ENCODE measurements at regions not wholly inside any gene's neighbourhood (a gene's known extent, or its start where the extent isn't known, plus 50 kb on each side); places are given as distances from the start of the nearest gene placed in this dataset.

GRCh38 chr2:8582191-8582590 is 99.7 kb upstream of the ID2 start:
- Histone ChIP-seq H3K4me2 (ENCODE audit: low read length) (no peak overlapping the region), H4K20me1 (ENCODE audit: insufficient read depth) (no peaks in the 10 kb centered on the region), H2AFZ (ENCODE audit: low read depth, low read length, poor library complexity, severe bottlenecking) (no peak overlapping the region), H3K79me2 (ENCODE audit: insufficient read depth, low read length) (no peaks in the 10 kb centered on the region), H3K4me1 (ENCODE audit: control insufficient read depth in 1 of 2, insufficient read depth in 2 of 2, low read length in 2 of 2) (peaks cover 15 to 44% of the 10 kb centered on the region in 2 experiments), H3K36me3 (ENCODE audit: control insufficient read depth in 1 of 2, insufficient read depth in 2 of 2, low read length in 2 of 2) (no peaks in the 10 kb centered on the region), H3K4me3 (replicated peaks in 1 of 2; ENCODE audit: low read depth in 1 of 2, low read length in 2 of 2) (no peak overlapping the region), H3K9me3 (ENCODE audit: control insufficient read depth in 1 of 2, insufficient read depth in 1 of 2, low read depth in 1 of 2, low read length in 2 of 2) (no peaks in the 10 kb centered on the region), H3K27ac (ENCODE audit: low read depth, low read length) (no peak overlapping the region; the same call in 1 of the 2 replicates), H3K9ac (ENCODE audit: low read length) (no peak overlapping the region), H3K9me2 (ENCODE audit: insufficient read depth) (no peaks in the 10 kb centered on the region), H3K27me3 (ENCODE audit: insufficient read depth, low read length) (no peaks in the 10 kb centered on the region)
- POLR2A ChIA-PET = no interaction called here
- TF ChIP-seq, protein P1, sequence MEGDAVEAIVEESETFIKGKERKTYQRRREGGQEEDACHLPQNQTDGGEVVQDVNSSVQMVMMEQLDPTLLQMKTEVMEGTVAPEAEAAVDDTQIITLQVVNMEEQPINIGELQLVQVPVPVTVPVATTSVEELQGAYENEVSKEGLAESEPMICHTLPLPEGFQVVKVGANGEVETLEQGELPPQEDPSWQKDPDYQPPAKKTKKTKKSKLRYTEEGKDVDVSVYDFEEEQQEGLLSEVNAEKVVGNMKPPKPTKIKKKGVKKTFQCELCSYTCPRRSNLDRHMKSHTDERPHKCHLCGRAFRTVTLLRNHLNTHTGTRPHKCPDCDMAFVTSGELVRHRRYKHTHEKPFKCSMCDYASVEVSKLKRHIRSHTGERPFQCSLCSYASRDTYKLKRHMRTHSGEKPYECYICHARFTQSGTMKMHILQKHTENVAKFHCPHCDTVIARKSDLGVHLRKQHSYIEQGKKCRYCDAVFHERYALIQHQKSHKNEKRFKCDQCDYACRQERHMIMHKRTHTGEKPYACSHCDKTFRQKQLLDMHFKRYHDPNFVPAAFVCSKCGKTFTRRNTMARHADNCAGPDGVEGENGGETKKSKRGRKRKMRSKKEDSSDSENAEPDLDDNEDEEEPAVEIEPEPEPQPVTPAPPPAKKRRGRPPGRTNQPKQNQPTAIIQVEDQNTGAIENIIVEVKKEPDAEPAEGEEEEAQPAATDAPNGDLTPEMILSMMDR (IDR thresholded peaks at IDR 0.05 in 2 of 3, conservative IDR thresholded peaks at IDR 0.05 in 1 of 3; ENCODE audit: borderline replicate concordance in 1 of 3, insufficient read depth in 1 of 3, low read depth in 2 of 3, low read length in 2 of 3) = no peak
- TF ChIP-seq ZFX (IDR thresholded peaks at IDR 0.05) (no peak), POLR2AphosphoS5 (IDR thresholded peaks at IDR 0.05; ENCODE audit: low read depth, low read length) (no peak), JUND (IDR thresholded peaks at IDR 0.05) (no peak), EZH2phosphoT487 (IDR thresholded peaks at IDR 0.05; ENCODE audit: borderline replicate concordance) (no peak), ZNF274 (IDR thresholded peaks at IDR 0.05; ENCODE audit: low read depth, low read length) (no peak), EGR1 (IDR thresholded peaks at IDR 0.05; ENCODE audit: low read depth) (no peak), YY1 (IDR thresholded peaks at IDR 0.05; ENCODE audit: extremely low read depth, insufficient replicate concordance, low read depth, low read length) (no peak)
- TF ChIP-seq, protein P2, sequence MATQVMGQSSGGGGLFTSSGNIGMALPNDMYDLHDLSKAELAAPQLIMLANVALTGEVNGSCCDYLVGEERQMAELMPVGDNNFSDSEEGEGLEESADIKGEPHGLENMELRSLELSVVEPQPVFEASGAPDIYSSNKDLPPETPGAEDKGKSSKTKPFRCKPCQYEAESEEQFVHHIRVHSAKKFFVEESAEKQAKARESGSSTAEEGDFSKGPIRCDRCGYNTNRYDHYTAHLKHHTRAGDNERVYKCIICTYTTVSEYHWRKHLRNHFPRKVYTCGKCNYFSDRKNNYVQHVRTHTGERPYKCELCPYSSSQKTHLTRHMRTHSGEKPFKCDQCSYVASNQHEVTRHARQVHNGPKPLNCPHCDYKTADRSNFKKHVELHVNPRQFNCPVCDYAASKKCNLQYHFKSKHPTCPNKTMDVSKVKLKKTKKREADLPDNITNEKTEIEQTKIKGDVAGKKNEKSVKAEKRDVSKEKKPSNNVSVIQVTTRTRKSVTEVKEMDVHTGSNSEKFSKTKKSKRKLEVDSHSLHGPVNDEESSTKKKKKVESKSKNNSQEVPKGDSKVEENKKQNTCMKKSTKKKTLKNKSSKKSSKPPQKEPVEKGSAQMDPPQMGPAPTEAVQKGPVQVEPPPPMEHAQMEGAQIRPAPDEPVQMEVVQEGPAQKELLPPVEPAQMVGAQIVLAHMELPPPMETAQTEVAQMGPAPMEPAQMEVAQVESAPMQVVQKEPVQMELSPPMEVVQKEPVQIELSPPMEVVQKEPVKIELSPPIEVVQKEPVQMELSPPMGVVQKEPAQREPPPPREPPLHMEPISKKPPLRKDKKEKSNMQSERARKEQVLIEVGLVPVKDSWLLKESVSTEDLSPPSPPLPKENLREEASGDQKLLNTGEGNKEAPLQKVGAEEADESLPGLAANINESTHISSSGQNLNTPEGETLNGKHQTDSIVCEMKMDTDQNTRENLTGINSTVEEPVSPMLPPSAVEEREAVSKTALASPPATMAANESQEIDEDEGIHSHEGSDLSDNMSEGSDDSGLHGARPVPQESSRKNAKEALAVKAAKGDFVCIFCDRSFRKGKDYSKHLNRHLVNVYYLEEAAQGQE (IDR thresholded peaks at IDR 0.05; ENCODE audit: low read depth) = no peak
- intact Hi-C loops (cut with micrococcal nuclease) = loop anchor here (2.0 kb wide), 1 partner anchor 101 kb away; the partner anchor contains the start of gene ID2
- no peak for ATAC-seq
- CTCF ChIA-PET = no interaction called here
- no TSS peak for BruUV-seq (replicated peaks)
- DNase-seq (ENCODE audit: low read depth, low spot score) = no peak
- RAD21 ChIA-PET (ENCODE audit: low non-redundant PET in 1 of 2, low total read pairs in 2 of 2, uncharacterized antibody in 2 of 2, unreplicated experiment in 2 of 2) = no interaction called here
